Vagina (tissue), 2 donors: ENCODE measurements at regions not wholly inside any gene's neighbourhood (a gene's known extent, or its start where the extent isn't known, plus 50 kb on each side); places are given as distances from the start of the nearest gene placed in this dataset.

Experiments
- CTCF ChIP-seq, 3 experiments: fragments of 450-650 bp in 2 of 3; fragments of 200-600 bp in 1 of 3; sonication (generic) in 1 of 3; IDR thresholded peaks; one replicate each; pipeline ENCODE4 v1.5.1; 2017 to 2019; ENCODE audit warnings: antibody characterized with exemption in 3 of 3, mild to moderate bottlenecking in 2 of 3, moderate library complexity in 2 of 3
- POLR2A ChIP-seq, 2 donors: fragments of 450-650 bp; IDR thresholded peaks; one replicate each; pipeline ENCODE4 v1.6.1; 2017; ENCODE audit warnings: antibody characterized with exemption in 2 of 2, mild to moderate bottlenecking in 2 of 2, moderate library complexity in 2 of 2
- POLR2AphosphoS5 ChIP-seq, 2 donors: sonication (generic); formaldehyde crosslinking; IDR thresholded peaks; one replicate each; pipeline ENCODE4 v1.9.0; 2017; ENCODE audit warnings: antibody characterized with exemption in 2 of 2, mild to moderate bottlenecking in 2 of 2, low read depth in 1 of 2; ENCODE audit not compliant: insufficient read depth in 1 of 2

GRCh38 chr18:30787410-30787809 is 255.1 kb downstream of the DSC3 start:
- TF ChIP-seq POLR2A (IDR thresholded peaks at IDR 0.05) (no peak), CTCF (IDR thresholded peaks at IDR 0.05) (no peak), POLR2AphosphoS5 (IDR thresholded peaks at IDR 0.05; ENCODE audit: insufficient read depth in 1 of 2, low read depth in 1 of 2) (no peak)
